NCI-H774 (cell line): ENCODE measurements at regions not wholly inside any gene's neighbourhood (a gene's known extent, or its start where the extent isn't known, plus 50 kb on each side); places are given as distances from the start of the nearest gene placed in this dataset.
"Not testable (repeated sequence)": the region's sequence is repeated elsewhere in the genome, so short reads cannot be mapped to it uniquely, and the experiment has no call there.

Source experiments
- DNase-seq: peaks from one replicate; lab custom pipeline; 2025; lab: John Stamatoyannopoulos, UW

DNA sequence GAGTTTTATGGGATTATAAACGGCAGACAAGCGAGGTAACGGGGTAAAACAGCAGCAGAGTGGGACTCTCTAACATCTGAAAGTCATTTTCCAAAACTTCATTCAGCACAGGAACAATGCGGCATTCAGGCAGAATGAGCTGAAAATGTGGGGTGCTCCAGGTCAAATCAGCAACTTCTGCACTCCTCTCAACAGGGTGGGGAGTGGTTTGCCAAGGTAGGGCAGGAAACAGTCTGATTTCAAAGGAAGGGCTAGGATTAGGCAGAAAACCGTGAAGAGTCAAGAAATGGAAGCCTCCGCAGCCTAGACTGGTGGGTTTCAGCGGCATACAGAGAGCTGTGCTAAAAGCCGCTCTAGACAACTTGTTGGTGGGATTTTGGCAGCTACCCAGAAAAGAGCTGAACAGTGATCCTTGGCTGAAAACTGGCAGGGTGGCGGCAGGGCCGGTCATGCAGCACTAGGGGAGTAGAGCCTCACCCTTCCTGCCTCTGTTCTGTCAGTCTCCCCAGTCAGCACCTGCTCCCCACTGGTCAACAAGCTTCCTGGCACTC lies 154.2 kb upstream of the KLF12 start:
- peak; percentile 22 for DNase-seq

DNA sequence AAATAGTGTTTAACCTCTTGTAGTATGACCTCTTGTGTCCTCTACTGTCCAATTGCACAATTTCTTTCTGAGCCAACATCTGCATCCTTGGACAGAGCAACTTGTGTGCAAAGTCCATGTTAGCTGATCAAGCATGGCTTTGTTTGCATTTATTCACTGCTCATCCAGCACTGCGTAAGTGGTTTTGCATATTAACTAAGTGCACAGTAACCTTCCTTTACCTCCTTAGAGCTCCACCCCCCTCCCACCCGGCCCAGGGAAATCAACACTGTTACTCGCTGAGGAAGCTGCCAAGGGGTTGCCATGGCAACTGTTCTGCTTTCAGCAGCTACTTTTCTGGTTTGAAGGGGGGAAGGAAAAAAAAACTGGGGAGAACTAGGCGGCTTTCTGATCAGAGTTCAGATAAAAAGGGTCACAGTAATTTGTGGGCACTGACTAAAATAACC lies 153.5 kb upstream of the KLF12 start:
- DNase-seq = peak; percentile 74

DNA sequence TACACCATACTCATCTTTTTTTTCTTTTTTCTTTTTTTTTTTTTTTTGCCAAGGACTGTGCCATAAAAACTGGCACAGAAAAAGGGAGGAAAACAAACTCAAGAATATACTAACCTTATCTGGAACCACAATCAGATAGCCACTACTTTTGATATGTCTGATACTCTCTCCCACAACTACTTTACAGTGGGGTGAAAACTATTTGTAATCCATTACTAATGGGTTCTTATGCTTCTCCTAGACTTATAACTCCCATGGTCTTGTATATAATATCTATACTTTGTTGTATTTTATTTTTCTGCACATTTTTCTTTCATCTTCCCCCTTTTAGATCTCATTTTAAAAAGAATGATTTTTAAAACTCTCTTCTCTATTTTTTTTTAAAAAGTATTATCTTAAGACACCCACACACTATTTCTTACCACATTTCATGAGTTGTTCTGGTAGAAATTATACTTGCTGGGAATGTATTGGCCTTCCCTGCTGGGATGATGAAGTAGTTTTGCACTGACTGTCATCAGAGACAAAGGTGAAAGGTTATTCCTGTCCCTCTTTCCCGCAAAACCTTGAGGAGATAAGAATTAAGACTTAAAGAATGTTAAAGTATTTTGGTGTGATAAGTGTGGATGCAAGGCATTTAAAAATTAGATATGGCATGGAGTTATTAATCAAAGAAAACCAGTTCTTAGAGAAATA lies 146.7 kb upstream of the KLF12 start:
- DNase-seq = no peak

DNA sequence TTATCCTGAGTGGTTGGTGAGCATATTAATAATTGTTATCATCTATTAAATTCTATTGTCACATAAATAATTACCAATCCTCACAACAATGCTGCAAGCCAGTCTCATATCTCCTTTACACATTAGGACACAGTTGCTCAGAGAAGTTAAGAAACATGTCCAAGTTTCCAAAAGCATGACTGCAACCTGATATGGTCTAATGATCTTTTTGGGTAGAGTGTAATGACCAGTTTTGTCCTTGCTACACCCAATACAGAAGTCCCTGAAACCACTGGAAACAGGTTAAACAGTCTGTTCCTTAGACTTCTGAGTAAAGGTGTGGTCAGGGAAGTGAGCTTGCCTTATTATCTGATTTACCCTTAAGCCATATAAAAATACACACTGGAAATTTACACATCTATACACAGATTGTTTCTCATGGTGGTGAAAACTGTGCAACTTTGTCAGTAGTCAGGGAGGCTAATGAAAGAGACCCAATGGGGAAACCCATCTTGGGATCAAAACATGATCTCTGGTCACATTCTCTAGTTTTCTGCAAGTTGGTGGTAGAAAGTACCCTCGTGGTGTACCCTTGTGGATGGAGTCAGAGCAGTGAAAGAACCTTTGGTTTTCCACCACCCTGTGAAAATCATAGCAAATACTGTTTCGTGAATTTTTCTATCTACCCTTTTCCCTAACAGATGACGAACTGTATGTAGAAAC lies 146.0 kb upstream of the KLF12 start:
- no peak for DNase-seq

DNA sequence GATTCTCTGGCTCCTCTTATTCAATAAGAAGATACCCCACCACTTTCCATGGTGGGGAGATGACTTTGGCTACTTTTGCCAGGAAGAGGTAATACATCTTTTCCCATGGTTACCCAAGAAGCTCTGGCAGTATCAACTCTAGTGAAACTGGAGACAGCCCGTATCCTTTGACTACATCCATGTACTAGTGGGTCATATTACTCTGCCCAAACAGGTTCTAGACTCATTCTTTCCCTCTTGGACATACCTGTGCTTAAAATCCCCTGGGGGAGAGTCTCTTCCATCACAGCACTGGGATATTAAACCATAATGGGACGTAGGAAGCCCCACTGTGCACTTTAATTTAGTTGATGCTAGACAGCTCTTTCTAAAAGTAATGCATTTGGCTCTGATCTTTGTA lies 144.7 kb upstream of the KLF12 start:
- DNase-seq = no peak

DNA sequence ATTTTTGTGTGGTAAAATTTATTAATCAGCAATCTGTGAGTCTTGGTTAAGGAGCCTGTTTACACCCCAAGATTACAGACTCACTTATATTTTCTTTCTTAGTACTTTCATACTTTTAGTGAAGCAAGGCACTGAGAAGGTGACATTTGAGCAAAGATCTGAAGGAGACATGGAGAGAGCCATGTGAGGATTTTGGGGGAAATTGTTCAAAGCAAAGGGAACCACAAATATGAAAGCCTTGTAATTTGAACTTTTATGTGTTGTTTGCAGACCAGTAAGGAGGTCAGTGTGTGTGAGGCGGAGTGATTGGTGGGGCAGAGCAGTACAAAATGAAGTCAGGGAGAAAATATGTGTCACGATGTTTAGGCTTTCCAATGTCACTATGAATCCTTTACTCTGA lies 140.7 kb upstream of the KLF12 start:
- no peak for DNase-seq

DNA sequence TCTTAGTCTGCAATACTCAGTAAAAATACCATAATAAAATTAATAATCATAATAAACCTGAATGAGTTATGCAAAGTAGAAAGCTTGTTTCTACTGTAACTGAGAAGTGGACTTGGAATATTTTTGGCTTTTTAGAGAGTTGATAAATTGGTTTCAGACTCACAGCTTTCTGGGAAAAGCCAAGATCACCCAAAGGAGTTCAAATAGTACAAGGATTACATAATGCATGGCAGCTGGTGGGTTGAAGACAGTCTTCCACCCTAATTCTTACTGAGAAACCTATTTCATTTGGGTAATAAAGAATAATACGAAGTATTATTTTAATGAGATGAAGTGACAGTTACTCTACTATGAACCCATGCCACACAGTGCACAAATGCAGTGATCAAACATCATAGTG lies 139.4 kb upstream of the KLF12 start:
- no peak for DNase-seq

DNA sequence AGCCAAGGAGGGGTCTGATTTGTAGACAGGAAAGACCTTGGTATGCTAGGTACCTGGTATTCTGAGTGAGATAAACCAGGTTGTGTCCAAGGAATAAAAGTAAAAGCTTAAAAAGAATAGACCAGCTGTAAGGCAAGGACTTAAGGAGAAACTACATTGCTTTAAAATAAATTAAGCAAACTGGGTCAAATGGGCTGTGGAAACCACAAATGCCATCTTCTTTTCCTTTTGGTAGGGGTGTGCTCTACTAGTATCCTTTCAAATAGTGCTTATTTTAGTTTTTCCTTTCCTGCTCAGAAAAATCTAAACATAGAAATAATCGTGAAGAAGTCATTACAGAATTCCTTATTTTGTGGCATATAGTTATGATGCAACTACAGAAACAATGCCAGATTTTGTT lies 138.6 kb upstream of the KLF12 start:
- no peak for DNase-seq

DNA sequence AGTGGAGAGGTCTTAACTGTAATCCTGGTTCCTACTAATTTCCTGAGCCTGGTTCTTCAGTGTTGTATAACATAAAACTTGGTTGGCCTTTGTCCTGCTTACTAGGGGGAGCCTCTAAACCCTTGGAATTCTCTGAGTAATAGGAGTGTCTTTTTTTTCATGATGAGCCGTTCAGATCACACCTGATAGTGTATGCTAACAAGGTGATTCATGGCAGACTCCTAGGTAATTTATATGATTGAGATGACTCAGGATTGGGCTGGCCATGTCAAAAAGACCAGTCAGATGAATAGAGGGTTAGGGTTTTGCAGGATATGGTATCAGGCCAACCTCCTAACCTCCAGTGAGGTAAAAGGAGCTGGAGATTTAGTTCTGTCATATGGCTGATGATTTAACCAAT lies 135.8 kb upstream of the KLF12 start:
- no peak for DNase-seq

DNA sequence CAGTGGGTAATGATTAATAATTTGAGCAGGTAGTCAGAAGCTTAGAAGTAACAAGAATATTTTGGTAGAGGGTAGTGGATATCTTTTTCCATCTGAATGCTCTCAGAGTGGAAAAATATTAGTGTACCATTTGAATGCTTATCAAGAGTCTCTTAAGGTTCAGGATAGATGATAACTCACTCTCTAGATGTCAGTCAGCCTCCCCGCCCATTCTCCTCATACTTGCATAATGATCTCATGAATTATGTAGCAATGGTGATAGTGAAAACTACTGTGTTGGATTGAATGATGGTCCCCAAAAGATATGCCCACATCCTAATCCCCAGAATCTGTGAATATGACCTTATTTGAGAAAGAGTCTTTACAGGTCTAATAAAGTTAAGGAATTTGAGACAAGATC lies 132.7 kb upstream of the KLF12 start:
- no peak for DNase-seq

DNA sequence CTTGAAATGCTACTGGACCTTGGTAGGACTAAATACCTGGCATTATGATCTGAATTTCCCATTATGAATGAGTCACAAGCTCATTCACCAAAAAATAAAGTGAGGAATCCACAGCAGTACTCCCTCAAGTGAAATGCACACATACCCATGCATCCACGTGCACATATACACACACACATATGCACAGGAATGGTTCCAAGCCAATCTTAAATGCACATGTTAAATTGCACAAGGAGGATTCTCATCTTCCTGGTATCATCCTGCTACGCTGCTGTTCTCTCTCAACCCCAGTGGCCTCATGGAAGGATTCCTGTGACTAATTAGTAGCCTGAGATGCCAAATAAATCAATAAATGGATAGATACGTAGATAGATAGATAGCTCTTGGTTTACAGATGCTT lies 132.1 kb upstream of the KLF12 start:
- DNase-seq = no peak

DNA sequence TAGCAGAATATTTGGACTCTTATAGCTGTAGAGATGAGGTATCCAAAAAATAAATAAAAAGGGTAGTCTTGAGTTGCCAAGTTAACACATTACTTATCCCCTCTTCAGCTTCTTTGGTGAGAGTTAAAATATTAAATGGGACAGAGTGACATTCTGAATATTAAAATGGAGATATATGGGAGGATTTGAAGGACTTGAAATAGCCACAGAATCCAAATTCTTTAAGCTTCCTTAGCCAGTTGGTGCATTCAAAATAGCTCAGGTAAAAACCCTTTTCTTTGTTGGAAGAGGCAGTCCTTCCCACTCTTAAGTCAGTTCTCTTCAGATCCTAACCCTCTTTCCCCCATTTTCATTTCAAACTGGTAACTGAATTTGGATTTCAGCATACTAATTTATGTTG lies 130.1 kb upstream of the KLF12 start:
- DNase-seq = no peak

DNA sequence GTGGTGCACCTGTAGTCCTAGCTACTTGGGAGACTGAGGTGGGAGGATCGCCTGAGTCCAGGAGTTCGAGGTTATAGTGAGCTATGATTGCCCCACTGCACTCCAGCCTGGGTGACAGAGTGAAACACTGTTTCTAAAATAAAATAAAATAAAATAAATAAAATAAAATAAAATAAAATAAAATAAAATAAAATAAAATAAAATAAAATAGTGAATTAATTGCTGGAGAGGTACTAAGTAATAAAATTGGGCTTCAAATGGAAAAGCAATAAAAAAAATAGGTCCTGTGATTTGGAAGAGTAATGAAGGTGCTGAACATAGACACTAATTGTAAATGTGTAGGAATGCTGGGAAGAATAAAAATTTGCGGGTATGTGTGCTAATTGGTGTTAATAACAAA lies 126.2 kb upstream of the KLF12 start:
- not testable (repeated sequence) for DNase-seq

DNA sequence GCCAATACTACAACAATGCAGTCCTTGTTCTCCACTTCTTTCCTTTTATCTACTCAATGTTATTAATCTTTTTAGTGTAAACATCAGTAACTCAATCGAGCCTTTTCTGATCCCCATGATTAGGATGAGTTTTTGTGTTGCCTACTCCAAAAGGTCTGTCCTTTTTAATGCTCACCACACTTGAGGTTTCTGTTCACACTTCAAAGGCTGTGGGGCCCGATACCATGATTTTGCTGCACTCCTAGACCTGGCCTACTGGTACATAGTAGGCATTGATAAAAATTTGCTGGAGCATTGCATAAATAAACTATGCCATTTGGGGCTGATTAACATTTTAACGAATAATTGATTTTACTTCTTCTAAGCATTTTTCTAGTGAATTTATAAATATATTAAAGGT lies 125.4 kb upstream of the KLF12 start:
- DNase-seq = no peak

DNA sequence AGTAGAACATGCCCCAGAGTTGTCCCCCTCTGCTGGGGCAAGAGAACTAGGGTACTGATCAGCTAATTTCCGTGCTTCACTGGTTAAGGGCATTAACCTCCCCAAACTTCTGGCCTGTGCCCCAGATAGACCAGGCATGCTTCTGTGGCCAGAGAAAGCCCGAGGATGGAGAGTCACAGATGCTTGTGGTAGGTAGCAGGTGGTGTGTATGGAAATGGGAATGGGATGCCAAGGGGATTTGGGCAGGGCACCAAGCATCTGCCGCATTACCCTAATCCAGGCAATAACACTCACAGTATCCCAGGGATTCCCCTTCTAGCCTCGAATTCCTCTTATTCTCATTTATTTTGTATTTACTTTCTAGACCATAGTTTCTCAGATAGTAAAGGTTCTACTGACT lies 124.8 kb upstream of the KLF12 start:
- no peak for DNase-seq

DNA sequence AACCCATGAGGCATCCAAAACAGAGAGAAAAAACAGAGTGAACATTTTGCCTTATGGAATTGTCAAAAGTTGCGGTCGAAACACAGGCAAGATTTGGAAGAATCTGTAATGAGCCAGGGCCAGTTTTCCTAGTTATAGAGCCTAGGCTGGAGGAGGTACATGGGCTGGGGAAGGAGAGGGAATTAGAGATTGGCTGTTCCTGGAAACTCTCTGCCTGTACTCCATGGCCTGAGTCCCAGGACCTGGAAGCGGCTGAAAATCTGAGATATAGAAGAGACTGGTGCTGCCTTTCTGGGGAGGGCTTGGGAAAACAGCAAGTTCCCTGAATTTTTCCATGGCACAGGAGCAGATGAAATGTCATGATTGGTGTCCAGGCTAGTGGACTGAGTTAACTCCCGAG lies 122.8 kb upstream of the KLF12 start:
- no peak for DNase-seq

DNA sequence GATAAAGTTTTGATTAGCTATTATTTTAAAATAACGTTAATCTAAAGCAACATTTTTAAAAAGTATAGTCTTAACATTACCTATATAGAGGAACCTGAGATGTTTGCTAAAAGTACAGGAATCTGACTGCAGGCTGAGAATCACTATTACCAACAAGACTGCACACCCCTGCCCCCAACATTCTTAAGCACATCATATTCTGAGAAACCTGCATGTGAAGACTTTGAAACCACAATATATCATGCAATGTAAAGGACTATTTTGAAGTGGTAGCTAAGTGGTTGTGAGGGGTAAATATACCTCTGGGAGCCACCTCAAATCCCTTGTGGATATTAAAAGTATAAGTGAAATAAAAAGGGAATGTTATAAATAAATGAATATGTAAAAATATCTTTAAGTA lies 119.0 kb upstream of the KLF12 start:
- no peak for DNase-seq

DNA sequence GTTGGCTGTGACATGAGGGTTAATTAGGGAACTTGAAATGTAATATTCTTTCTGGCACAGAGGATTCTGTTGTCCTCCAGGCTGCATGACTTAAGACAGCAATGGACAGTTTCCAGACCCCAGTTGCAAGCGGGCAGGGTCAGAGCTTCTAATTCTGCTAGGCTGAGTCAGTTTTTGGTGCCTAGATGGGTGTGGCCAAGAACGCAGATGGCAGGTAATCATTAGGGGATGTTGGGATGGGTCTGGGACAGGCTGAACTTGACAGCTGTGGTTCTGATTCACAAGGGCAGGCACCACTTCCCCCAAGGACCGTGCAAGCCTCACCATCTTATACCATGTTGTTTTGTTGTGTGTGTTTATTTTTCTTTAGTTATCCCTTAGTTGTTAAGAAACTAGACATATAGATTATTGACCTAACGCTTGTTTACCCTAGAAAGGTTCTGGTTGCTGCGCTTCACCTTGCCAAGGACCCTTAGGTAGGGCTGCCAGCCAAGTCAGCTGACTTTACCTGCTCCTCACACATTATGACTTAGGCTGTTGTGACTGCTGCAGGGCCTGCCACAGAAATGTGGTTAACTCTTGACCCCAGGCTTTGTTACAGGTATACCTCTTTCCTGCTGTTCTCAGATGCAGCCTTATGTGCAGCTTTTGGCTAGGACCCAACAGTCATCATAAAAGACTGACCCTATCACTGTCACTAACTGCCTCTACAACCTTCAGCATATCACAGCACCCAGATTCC lies 117.7 kb upstream of the KLF12 start:
- no peak for DNase-seq

DNA sequence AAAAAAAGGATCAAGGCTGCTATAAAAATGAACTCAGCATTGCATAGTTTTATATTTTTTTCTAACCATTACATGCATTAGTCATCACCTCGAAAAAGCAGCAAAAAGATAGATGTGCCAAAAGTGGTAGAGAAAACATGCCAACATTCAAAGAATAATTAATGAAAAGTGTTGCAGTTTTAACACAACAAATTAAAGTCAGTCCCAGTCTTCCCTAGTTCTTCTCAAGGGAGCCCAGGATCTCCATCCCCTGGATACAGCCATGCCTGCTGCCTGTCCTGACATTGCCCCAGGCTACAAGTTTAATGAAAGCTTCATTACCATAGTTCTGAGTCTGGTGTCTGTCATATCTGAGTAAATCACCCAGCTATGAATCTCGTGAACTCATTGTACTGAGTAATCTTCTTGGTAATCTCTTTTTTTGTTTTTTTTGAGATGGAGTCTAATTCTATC lies 116.6 kb upstream of the KLF12 start:
- no peak for DNase-seq

DNA sequence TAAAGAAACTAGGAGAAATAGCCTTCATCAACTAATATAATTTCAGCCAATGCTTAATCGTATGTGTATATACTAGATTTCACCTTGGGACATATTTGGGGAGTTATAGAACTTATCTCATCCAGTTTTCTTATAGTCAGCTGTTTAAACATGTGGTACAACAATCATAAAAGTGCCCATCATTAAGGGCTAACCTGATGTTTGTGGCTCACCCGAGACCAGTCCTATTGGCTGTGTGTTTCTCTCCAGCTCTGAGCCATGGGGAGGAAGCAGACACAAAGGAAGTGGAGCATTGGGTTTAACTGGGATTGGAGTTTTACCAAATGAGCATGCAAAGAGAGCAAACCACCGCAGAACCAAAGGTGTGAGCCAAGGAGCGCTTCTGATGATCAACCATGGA lies 114.3 kb upstream of the KLF12 start:
- DNase-seq = no peak

DNA sequence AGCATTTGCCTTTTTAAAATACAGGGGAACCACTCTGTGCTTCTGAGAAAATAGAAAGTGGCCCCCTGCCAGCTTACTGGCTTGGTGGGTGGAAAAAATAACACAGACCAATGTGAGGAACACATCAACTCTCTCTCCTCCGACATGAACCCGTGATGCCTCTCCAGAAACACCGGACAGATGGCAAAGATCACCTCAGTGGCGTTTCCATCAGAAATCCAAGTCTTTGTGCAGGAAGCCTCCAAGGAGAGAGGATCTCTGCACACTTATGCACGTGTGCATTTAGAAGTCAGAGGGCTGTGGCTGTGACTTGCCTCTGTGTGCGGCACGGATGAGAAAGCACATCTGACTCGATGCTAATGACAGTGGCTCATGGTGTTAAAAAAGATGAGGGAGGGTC lies 112.3 kb upstream of the KLF12 start:
- no peak for DNase-seq

DNA sequence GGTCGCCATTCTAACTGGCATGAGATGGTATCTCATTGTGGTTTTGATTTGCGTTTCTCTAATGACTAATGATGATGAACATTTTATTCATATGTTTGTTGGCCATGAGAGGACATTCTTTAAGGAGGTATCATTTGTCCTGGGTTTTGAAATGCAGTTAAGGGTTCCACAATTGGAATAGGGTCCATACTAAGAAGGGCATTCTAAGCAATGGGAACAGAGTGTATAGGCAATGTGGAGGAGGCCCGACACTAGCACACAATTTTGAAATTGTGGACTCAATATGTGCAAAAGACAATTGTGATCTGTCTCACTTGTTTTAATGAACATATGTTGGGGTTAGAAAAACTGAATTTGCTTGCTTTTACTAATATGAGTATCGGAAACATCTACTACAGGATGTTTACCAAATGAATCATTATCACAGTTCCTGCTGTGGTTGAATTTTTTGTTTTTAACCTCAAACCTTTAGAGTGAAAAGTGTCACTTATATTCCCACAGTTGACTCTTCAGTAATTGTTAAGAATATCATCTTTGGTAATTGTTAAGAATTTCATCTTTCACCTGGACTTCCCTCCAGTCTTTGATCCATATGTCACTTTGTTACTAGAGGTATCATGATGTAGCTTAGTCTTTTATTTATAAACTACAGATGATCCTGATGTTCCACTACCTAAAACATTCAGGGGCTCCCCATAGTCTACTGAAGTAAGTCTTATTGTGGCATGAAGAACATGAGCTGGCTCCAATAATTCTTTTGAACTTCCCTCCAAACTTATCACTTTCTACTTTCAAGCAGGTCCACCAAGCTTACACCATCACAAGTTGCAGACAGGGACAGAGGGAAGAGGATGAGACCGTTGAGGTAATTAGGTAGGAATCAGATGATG lies 109.7 kb upstream of the KLF12 start:
- no peak for DNase-seq
